OCI-LY1 (cell line): ENCODE measurements at regions not wholly inside any gene's neighbourhood (a gene's known extent, or its start where the extent isn't known, plus 50 kb on each side); places are given as distances from the start of the nearest gene placed in this dataset.

Source experiments
- EZH2 ChIP-seq: fragments of 200-600 bp; sonication (generic), shearing (Covaris generic); IDR thresholded peaks from 2 replicates; pipeline ENCODE4 v1.8.0; 2017; ENCODE audit warnings: borderline replicate concordance, mixed run types, mild to moderate bottlenecking, antibody characterized with exemption, low read length, moderate library complexity, mixed read lengths
- TF ChIP-seq, protein P1 (sequence below): fragments of 200-600 bp; sonication (generic), shearing (Covaris generic); IDR thresholded peaks from 2 replicates; pipeline ENCODE4 v1.5.1; 2017; ENCODE audit warnings: mild to moderate bottlenecking, antibody characterized with exemption, low read length, moderate library complexity, mixed read lengths

- TF ChIP-seq, protein P1, sequence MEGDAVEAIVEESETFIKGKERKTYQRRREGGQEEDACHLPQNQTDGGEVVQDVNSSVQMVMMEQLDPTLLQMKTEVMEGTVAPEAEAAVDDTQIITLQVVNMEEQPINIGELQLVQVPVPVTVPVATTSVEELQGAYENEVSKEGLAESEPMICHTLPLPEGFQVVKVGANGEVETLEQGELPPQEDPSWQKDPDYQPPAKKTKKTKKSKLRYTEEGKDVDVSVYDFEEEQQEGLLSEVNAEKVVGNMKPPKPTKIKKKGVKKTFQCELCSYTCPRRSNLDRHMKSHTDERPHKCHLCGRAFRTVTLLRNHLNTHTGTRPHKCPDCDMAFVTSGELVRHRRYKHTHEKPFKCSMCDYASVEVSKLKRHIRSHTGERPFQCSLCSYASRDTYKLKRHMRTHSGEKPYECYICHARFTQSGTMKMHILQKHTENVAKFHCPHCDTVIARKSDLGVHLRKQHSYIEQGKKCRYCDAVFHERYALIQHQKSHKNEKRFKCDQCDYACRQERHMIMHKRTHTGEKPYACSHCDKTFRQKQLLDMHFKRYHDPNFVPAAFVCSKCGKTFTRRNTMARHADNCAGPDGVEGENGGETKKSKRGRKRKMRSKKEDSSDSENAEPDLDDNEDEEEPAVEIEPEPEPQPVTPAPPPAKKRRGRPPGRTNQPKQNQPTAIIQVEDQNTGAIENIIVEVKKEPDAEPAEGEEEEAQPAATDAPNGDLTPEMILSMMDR, result no peak
- TF ChIP-seq EZH2, result no peak
Observed at GRCh38 chr16:61002479-61003204, 1033.6 kb downstream of the CDH8 start.
